22Rv1 (cell line): ENCODE measurements at regions not wholly inside any gene's neighbourhood (a gene's known extent, or its start where the extent isn't known, plus 50 kb on each side); places are given as distances from the start of the nearest gene placed in this dataset.
"Not testable (repeated sequence)": the region's sequence is repeated elsewhere in the genome, so short reads cannot be mapped to it uniquely, and the experiment has no call there.

ENCODE experiments used
- H3K27ac ChIP-seq: fragments of 450-650 bp; 2 replicates; pipeline ENCODE4 v1.5.1; 2017
- ZFX ChIP-seq: fragments of 450-650 bp; IDR thresholded peaks from 2 replicates; pipeline ENCODE4 v1.6.1; 2017; ENCODE audit warnings: antibody characterized with exemption, borderline replicate concordance
- TF ChIP-seq, protein P1 (sequence below): fragments of 450-650 bp; IDR thresholded peaks from 2 replicates; pipeline ENCODE4 v1.5.1; 2017; ENCODE audit warnings: mild to moderate bottlenecking

DNA sequence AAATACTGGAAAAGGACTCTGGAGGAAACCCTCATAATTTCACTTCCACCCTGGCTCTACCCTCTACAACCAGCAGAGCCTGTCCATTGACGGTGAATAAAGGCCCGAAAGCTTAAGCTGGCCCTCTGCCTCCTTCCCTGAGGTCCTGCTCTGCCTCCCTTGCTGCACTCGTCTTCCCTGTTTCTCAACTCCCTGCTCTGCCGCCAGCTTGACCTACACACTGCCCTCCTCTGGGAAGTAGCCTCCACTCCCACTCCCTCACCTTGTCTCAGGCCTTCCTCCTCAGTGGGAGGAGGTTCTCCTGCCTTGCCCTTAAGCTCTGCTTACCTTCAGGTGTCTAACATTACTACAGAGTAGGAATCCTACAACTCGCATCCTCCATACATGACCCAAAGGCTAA is 608.6 kb upstream of the NR3C2 start:
- TF ChIP-seq, protein P1, sequence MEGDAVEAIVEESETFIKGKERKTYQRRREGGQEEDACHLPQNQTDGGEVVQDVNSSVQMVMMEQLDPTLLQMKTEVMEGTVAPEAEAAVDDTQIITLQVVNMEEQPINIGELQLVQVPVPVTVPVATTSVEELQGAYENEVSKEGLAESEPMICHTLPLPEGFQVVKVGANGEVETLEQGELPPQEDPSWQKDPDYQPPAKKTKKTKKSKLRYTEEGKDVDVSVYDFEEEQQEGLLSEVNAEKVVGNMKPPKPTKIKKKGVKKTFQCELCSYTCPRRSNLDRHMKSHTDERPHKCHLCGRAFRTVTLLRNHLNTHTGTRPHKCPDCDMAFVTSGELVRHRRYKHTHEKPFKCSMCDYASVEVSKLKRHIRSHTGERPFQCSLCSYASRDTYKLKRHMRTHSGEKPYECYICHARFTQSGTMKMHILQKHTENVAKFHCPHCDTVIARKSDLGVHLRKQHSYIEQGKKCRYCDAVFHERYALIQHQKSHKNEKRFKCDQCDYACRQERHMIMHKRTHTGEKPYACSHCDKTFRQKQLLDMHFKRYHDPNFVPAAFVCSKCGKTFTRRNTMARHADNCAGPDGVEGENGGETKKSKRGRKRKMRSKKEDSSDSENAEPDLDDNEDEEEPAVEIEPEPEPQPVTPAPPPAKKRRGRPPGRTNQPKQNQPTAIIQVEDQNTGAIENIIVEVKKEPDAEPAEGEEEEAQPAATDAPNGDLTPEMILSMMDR: no peak
- TF ChIP-seq ZFX: no peak
- no peak overlapping the region for H3K27ac ChIP-seq

DNA sequence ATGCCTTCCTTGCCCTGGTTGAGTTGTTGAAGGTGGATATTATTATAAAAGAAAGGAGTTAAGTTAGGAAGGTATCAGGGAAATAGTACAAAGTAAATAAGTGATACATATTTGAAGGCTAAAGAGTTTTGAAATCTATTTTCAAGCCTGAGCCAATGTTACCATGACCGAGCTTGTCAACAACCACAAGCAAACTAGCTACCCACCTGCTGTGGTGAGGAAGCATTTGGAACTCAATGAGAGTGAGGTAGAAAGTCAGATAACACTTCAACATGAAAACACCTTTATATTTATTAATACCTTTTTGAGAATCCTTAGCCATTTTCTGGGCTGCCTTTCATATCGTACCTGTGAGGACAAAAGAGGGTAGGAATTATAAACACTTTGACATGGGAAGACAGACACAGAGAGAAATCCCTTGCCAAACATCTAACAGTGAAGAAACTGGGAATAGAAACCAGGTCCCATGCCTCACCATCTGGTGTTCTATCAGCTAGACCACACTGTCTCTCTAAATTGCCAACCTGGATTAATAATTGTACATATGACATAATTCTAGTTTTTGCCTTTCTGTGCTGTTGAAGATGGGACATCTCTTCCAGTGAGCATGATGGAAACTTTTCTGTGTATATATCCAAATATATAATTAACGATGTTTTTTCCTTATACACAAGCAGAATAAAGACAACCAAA is 606.4 kb upstream of the NR3C2 start:
- TF ChIP-seq ZFX: no peak
- TF ChIP-seq, protein P1: no peak
- no peak overlapping the region for H3K27ac ChIP-seq

DNA sequence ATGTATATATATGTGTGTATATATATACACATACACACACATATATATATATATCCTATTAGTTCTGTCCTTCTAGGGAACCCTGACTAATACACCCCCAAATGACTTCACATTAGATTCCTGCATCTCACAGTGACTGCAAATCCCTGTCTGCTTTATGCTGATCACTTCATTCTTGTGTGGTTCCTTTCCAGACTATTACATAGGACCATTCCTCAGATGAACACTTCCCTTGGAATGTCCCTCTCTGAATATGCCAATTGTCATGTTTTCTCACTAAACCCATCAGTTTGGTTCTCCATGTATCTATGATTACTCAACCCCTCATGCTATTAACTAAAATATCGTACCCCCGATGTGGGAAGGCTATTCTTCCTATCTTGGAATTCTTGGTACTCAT is 605.2 kb upstream of the NR3C2 start:
- no peak overlapping the region for H3K27ac ChIP-seq
- TF ChIP-seq, protein P1: no peak
- TF ChIP-seq ZFX: no peak

DNA sequence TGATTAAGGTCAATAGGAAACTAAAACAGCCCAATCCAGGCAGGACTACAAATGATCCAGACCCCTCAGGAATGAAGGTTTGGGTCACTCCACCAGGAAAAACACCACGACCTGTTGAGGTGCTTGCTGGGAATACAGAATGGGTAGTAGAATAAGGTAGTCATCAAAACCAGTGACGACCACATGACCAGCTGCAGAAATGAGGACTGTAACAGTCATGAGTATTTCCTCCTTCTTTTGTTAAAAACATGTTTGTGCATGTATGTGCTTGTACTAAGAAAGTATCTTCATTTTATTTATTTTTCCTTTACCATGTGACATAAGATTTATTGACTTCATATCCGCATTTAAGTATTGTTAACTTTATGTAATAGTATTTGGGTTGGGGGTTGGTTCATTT is 603.5 kb upstream of the NR3C2 start:
- no peak overlapping the region for H3K27ac ChIP-seq
- no peak for TF ChIP-seq ZFX
- TF ChIP-seq, protein P1: no peak

DNA sequence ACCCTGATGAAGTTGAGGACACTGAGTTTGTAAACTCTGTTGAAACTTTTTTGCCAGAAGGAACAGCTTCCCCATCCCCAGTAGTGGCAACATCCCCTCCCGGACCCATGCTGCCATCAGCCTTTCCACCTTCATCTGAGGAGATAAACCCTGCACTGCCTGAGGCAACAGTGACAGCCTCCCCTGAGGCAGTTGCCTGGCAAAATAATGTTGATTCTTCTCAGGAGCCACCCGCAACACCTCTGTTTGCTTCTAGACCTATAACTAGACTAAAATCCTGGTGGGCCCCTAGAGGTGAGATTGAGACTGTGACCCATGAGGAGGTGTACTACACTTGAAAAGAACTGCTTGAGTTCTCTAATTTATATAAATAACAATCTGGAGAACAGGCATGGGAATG is 597.6 kb upstream of the NR3C2 start:
- not testable (repeated sequence) for H3K27ac ChIP-seq

DNA sequence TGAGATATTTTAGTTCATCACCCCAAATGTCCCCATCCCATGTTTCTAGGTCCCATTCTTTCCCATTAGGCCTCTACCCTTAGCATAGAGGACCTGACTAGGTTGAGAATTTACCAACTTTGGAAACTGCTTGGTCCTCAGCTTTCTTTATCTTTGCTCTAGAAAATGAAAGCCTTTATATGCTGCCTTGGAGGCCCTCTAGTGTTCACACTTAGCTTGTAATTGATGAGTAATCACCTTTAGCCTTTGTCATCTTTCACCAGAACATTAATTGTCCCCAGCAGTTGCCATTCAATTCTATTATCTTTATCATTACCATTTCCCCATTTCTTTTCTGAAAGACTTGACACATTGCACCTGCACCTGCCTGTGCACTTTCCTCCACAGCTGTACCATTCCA is 589.2 kb upstream of the NR3C2 start:
- no peak overlapping the region for H3K27ac ChIP-seq
- no peak for TF ChIP-seq ZFX
- TF ChIP-seq, protein P1: peak; percentile 77

DNA sequence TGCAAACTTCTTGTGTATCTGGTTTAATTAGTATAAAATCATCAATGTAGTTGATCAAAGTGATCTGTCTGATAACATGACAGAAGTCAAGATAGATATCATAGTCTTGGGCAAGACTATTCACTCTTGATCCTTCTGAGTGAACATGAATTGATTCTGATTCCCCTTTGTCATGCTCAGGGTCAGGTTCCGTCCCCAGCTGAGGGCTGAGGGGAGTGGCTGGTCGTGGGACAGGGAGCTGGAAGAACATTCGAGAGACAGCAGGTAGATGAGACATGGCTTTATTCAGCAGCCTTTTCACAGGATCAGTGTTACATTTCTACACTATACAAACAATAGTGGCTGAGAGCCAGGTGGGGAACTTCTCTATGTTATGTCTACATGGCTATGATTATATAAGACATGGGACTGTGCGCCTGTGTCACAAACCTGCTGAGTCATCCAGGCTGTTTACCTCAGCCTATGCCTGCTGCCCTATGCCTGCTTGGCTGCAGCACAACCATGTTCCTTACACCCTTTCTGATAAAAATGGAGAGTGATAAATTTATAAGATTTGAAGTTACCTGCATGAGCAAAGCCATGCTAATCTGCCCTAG is 586.9 kb upstream of the NR3C2 start:
- no peak overlapping the region for H3K27ac ChIP-seq
- TF ChIP-seq ZFX: no peak
- TF ChIP-seq, protein P1: no peak
